Cerebellar cortex (tissue), 1 donor: ENCODE measurements at regions not wholly inside any gene's neighbourhood (a gene's known extent, or its start where the extent isn't known, plus 50 kb on each side); places are given as distances from the start of the nearest gene placed in this dataset.
"Not testable (repeated sequence)": the region's sequence is repeated elsewhere in the genome, so short reads cannot be mapped to it uniquely, and the experiment has no call there.

Source experiments
- DNase-seq: peaks from one replicate; pipeline ENCODE4 v3.0.0-alpha.2; 2015; ENCODE audit warnings: low spot score

GRCh38 chr4:30450474-30450873 lies 269.7 kb upstream of the PCDH7 start:
- no peak for DNase-seq

GRCh38 chr4:30454504-30454903 lies 265.7 kb upstream of the PCDH7 start:
- no peak for DNase-seq

DNA sequence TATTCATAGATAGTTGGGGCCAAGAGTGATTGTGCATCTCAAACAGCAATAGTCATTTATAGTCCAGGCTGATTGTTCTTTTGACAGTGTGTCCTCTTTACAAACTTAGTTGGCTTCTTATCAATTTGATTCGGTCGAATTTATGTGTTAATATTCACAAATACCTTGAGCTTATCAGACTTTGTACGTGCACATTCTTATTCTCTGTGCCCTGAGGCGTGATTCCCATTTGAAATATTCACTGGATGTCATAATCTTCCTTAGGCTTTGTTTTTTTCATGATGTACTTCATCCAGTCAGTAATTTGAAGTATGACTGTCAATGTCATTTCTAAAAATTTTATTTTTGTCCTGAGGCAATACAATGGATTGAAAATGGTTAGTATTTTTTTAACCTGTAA lies 263.5 kb upstream of the PCDH7 start:
- DNase-seq: no peak

DNA sequence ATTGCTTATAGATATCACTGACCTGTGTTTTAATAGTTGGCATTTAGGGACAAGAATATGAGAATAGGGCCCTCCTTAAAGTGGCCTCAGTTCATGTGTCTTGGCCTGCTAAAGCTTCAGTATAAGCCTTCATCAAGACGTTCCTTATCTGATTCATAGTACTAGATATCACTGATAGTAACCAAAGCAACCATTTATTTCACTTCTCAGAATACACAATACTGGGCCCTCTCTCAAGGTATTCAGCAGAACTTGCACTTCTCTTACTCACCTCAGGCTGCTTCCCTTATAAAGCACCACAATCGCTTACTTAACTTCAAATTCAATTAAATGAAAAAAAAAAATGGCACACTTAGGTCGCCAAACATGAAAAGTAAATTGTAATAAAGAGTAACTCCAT lies 259.4 kb upstream of the PCDH7 start:
- no peak for DNase-seq

GRCh38 chr4:30461218-30461617 lies 259.0 kb upstream of the PCDH7 start:
- no peak for DNase-seq

DNA sequence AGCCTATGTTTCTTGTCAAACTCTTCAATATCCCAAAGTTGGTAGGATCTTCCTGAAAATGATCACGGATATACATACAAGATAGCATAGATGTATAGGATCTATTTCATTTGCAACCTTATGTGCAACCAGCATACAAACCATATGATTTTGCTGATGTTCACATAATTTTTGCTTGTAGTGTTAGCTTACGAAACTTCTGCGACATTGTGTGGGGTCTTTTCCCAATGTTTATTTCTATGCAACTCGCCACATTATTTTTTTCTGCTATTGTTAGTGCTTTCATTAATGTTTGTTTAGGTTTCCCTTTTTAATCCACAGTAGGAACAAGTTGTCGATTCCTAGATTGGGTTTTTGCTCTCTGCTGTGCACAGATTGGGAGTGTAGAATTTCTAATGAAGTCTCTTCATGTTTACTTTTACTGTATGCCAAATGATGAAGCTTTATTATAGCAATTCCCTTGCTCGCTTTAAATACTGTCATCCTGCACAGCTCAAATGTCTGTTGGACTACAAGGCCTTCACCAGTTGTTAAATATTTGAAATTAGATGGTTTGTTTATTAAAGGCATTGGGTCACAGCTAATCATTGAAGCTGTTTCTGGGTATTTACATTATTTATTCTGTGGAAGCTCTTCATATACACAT lies 257.6 kb upstream of the PCDH7 start:
- no peak for DNase-seq

- no peak for DNase-seq
Measured at GRCh38 chr4:30471861-30472260, 248.3 kb upstream of the PCDH7 start.

DNA sequence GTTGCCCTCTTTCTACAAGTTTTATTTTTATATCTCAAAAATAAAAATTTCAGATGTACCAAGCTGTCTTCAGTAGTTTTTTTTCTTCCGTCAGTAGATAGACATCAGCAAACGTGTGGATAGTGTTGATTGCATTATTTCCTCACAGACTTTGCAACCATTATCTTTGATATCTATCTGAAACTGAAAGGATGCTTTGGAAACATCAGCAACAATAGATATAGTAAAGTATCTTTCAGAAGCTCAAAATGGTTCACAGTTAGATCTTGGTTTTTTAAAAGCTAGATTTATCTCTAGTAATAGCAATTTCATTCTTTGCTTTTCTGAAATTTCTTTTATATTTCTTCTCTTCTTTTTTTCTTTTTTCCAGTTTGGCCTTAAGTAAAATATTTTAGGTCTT lies 246.9 kb upstream of the PCDH7 start:
- no peak for DNase-seq

DNA sequence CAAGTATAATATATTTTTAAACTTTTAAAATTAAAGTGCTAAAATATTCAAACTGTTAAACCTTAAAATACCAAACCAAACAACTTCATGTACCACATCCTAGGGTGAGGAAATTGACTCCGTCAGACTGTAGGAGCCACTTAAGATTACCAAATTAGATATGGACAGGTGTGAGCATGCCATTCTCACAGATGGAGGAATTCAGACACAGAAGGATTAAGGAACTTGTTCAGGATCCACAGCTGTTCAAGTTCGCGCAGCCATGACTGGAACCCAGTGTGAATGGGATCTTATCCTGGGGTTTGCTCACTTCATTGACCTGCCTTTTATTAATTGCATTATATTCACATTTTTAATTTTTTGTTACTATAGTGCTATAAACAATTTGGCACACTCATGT lies 224.9 kb upstream of the PCDH7 start:
- DNase-seq: no peak

GRCh38 chr4:30495651-30496310 lies 224.4 kb upstream of the PCDH7 start:
- DNase-seq: no peak

- no peak for DNase-seq
Measured at GRCh38 chr4:30511751-30512150, 208.4 kb upstream of the PCDH7 start.

GRCh38 chr4:30518211-30518610 lies 202.0 kb upstream of the PCDH7 start:
- no peak for DNase-seq

DNA sequence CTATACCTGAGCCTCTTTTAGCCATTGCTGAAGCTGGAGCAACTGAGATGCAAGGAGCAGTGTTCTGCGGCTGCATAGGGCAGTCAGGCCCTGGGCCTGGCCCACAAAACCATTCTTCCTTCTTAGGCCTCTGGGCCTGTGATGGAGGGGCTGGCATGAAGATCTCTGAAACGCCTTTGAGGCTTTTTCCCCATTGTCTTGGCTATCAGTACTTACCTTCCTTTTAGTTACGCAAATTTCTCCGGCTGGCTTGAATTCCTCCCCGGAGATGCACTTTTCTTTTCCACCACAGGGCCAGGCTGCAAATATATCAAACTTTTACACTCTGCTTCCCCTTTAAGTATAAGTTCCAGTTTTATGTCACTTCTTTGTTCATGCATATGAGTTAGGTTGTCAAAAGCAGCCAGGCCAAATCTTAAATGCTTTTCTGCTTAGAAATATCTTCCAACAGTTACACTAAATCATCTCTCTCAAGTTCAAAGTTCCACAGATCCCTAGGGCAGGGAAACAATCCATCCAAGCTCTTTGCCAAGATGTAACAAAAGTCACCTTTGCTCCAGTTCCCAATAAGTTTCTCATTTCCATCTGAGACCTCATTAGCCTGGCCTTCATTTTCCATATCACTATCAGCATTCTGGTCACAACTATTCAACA lies 194.4 kb upstream of the PCDH7 start:
- DNase-seq: no peak

GRCh38 chr4:30535255-30535654 lies 184.9 kb upstream of the PCDH7 start:
- no peak for DNase-seq

DNA sequence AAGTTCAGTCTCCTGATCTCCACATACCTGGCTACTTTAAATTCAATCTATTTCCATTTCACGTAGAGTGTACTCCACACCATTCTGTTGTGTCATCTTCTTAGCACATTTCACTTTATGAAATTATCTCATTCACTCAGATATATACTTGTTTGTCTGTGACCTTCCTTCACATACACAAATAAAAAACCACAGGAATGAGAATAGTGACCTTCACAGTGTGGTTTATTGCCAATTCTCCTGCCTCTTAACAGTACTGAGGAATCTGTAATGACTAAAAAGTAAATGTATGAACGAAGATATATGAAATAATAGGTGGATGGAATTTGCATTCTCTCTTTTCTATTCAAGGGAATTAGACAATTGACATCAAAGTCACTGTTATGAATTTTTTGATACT lies 183.9 kb upstream of the PCDH7 start:
- DNase-seq: no peak

DNA sequence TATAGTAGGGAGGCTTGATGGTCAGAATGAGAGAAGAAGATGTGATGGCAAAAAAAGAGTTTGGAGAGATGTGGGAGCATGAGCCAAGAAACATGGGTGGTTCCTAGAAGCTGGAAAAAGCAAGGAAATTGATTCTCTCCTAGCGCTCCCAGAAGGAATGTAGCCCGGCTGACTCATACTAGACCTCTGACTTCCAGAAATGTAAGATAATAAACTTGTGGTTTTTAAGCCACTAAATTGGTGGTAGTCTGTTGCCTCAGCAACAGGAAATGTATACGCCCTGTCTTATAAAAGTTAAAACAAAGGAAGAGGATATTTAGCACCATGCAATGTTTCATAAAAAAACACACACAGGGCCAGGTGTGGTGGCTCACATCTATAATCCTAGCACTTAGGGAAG lies 182.7 kb upstream of the PCDH7 start:
- DNase-seq: no peak

GRCh38 chr4:30538794-30539193 lies 181.4 kb upstream of the PCDH7 start:
- DNase-seq: no peak

DNA sequence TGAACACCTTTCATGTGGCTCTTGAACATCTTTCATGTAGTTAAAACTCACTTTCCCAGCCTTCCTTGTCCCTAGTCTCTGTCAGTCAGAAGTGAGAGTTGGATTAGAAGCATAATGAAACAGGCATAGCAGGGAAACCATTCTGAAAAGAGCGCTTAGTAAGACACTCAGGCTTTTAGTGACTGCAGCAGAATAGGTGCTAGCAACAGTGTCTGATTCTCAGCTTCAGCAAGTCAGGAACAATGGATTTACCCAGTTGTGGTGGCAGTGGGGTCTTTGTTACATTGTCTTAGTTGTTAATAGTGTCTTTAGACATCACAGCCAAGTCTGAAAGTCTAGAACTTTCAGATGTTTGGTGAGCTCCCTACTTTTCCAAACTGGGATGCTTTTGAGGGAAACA lies 177.1 kb upstream of the PCDH7 start:
- no peak for DNase-seq

DNA sequence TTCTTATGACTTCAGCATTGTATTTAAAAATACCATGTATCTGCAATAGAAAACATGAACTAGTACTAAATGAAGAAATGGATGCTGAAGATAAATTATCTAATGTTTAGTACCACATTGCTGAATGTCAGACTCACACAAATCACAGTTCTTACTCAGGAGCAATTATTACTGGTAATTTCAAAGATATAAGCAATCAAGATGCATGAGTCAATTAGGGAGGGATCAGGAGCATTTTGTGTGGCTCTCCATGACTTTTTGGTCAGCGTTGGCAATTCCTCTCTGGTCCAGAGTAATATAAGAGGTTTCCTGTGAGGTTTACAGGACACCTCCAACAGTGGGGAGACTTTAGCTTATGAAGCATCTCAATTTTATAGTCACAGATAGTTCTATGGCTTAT lies 167.0 kb upstream of the PCDH7 start:
- DNase-seq: no peak

DNA sequence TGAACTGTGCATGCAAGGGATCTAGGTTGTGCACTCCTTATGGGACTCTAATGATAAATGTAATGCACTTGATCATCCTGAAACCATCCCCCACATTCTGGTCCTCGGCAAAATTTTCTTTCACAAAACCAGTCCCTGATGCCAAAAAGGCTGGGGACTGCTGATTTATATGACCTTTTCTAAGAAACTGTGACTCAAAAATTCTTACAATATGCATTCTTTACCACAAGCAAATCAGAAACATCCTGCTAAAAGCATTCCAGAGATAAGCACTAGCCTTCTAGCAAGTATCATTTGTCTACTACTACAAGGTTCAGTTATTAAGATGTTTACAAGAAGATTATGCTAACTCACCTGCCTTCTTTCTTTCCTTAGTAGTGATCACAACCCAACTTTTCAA lies 166.5 kb upstream of the PCDH7 start:
- DNase-seq: no peak

- DNase-seq: no peak
Measured at GRCh38 chr4:30555775-30556174, 164.4 kb upstream of the PCDH7 start.

GRCh38 chr4:30559481-30559880 lies 160.7 kb upstream of the PCDH7 start:
- no peak for DNase-seq

DNA sequence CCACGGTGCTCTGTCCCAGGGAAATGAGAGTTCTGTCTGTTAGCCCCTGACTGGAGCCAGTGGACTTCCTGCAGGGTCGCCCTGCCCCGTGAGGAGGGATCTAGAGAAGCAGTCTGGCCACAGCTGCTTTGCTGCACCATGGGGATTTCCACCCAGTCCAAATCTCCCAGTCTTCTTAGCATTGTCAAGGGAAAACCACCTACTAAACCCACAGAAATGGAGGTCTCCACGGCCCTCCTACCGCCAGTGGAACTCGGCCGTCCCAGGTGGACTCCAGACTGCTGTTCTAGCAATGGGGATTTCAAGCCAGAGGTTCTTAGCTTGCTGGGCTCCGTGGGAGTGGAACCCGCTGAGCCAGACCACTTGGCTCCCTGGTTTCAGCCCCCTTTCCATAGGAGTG lies 133.3 kb upstream of the PCDH7 start:
- DNase-seq: no peak

DNA sequence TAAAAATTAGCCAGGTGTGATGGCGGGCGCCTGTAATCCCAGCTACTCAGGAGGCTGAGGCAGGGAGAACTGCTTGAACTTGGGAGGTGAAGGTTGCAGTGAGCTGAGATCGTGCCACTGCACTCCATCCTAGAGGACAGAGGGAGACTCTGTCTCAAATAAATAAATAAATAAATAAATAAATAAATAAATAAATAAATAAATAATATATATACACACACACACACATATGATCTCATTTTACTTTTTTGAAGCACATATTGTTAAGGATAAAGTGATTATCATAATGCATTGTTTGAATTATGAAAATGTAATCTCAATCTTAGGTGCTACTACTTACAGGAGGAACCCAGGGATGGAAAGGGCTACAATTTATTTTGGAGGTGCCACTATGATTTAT lies 130.5 kb upstream of the PCDH7 start:
- DNase-seq: not testable (repeated sequence)
